HepG2 (cell line): ENCODE measurements at regions not wholly inside any gene's neighbourhood (a gene's known extent, or its start where the extent isn't known, plus 50 kb on each side); places are given as distances from the start of the nearest gene placed in this dataset.

ENCODE experiments used
- ATAC-seq: fragments of 200-7000 bp; cut with Tn5 transposase; 3 replicates; pipeline ENCODE4 v1.9.1; 2020; ENCODE audit warnings: mild to moderate bottlenecking, moderate library complexity
- BruUV-seq: library from RNA; stranded (reverse); fragments of 400-500 nt; replicated peaks from 2 replicates; lab custom pipeline; 2021; lab: Mats Ljungman, UMichigan
- CTCF ChIA-PET: fragments of 300-600 bp; formaldehyde crosslinking; extraction: SDS; loops from one replicate; lab custom pipeline; 2021; ENCODE audit warnings: low total read pairs, inconsistent platforms, low intra/inter-chr PET ratio; lab: Yijun Ruan, JAX
- POLR2A ChIA-PET: fragments of 350-600 bp; sonication (Branson Sonifier 250); formaldehyde crosslinking; loops from one replicate; lab custom pipeline; 2020; ENCODE audit warnings: antibody characterized with exemption, inconsistent platforms; lab: Yijun Ruan, JAX
- DNase-seq: peaks from one replicate; pipeline ENCODE4 v3.0.0-alpha.2; 2015; ENCODE audit warnings: low spot score
- FAIRE-seq: peaks from 3 replicates; lab custom pipeline; 2011; peaks lifted over from hg19 to GRCh38; lab: Jason Lieb, UNC
- H2AFZ ChIP-seq: one replicate; pipeline ENCODE4 v1.6.1; 2011; ENCODE audit warnings: low read length, inconsistent platforms
- H3K27ac ChIP-seq: fragments of 300-600 bp; 3 replicates; pipeline ENCODE4 v1.8.0; 2011; ENCODE audit warnings: mixed run types, mild to moderate bottlenecking, mixed read lengths, low read length, inconsistent platforms; ENCODE audit not compliant: insufficient read depth; ENCODE audit errors: extremely low read length
- H3K27me3 ChIP-seq, 2 experiments: fragments of 200-600 bp in 1 of 2; 2 replicates in 1 of 2; 3 replicates in 1 of 2; pipeline versions ENCODE4 v1.6.0 to v1.8.0; 2011; ENCODE audit warnings: low read length in 2 of 2, mild to moderate bottlenecking in 2 of 2, moderate library complexity in 2 of 2, inconsistent platforms in 1 of 2; ENCODE audit not compliant: insufficient read depth in 2 of 2, control insufficient read depth in 1 of 2
- H3K36me3 ChIP-seq, 2 experiments: fragments of 200-600 bp in 1 of 2; replicated peaks in 1 of 2; 2 replicates in 1 of 2; 3 replicates in 1 of 2; pipeline versions ENCODE4 v1.5.1 to v1.8.0; 2011; ENCODE audit warnings: low read length in 2 of 2, inconsistent platforms in 1 of 2; ENCODE audit not compliant: insufficient read depth in 2 of 2, control insufficient read depth in 1 of 2
- H3K4me1 ChIP-seq: 2 replicates; pipeline ENCODE4 v1.5.1; 2012; ENCODE audit warnings: low read length, inconsistent platforms; ENCODE audit not compliant: insufficient read depth
- H3K4me2 ChIP-seq: 2 replicates; pipeline ENCODE4 v1.6.0; 2011; ENCODE audit warnings: low read depth, low read length, inconsistent platforms
- H3K4me3 ChIP-seq, 3 experiments: fragments of 200-600 bp in 1 of 3; sonication (generic), shearing (Covaris generic) in 1 of 3; replicated peaks in 1 of 3; 2 replicates each; pipeline ENCODE4 v1.5.1; 2011 to 2016; ENCODE audit warnings: low read length in 3 of 3, inconsistent platforms in 2 of 3, low read depth in 2 of 3, mild to moderate bottlenecking in 2 of 3, control low read depth in 1 of 3, mixed read lengths in 1 of 3; ENCODE audit not compliant: insufficient read depth in 1 of 3
- H3K79me2 ChIP-seq: one replicate; pipeline ENCODE4 v1.6.1; 2011; ENCODE audit warnings: low read length, inconsistent platforms; ENCODE audit not compliant: insufficient read depth
- H3K9ac ChIP-seq: 2 replicates; pipeline ENCODE4 v1.6.0; 2011; ENCODE audit warnings: mild to moderate bottlenecking, low read depth, low read length, inconsistent platforms; ENCODE audit not compliant: insufficient read depth
- H3K9me3 ChIP-seq: 2 replicates; pipeline ENCODE4 v1.5.1; 2012; ENCODE audit warnings: mild to moderate bottlenecking, low read length
- H4K20me1 ChIP-seq: 2 replicates; pipeline ENCODE4 v1.6.0; 2011; ENCODE audit warnings: inconsistent platforms, mild to moderate bottlenecking, low read length, moderate library complexity; ENCODE audit not compliant: insufficient read depth
- DNMT1 ChIP-seq: sonication (generic); formaldehyde crosslinking; IDR thresholded peaks from 2 replicates; pipeline ENCODE4 v1.5.1; 2020; ENCODE audit warnings: mild to moderate bottlenecking, missing genetic modification reagents
- KDM4B ChIP-seq: sonication (generic); formaldehyde crosslinking; IDR thresholded peaks from 2 replicates; pipeline ENCODE4 v1.4.0; 2020; ENCODE audit warnings: missing genetic modification reagents
- MAFG ChIP-seq: sonication (generic); formaldehyde crosslinking; IDR thresholded peaks from 2 replicates; pipeline ENCODE4 v1.5.1; 2020; ENCODE audit warnings: mild to moderate bottlenecking, missing genetic modification reagents
- ZNF136 ChIP-seq: sonication (generic); formaldehyde crosslinking; IDR thresholded peaks from 2 replicates; pipeline ENCODE4 v1.8.1; 2022; ENCODE audit warnings: low read depth, mild to moderate bottlenecking, moderate library complexity, missing genetic modification reagents
- ZNF530 ChIP-seq: sonication (generic); formaldehyde crosslinking; IDR thresholded peaks from 2 replicates; pipeline ENCODE4 v1.5.0; 2020; ENCODE audit warnings: low read depth, mild to moderate bottlenecking, missing genetic modification reagents
- ZNF572 ChIP-seq: sonication (generic); formaldehyde crosslinking; IDR thresholded peaks from 2 replicates; pipeline ENCODE4 v1.5.1; 2020; ENCODE audit warnings: mild to moderate bottlenecking, missing genetic modification reagents
- ZSCAN22 ChIP-seq: sonication (generic); formaldehyde crosslinking; IDR thresholded peaks from 2 replicates; pipeline ENCODE4 v1.4.0; 2020; ENCODE audit warnings: mild to moderate bottlenecking, missing genetic modification reagents
- WGBS: methylation state at CpG from one replicate; pipeline ENCODE4 v1.1.6; 2017; ENCODE audit warnings: low lambda C conversion rate; 5-methylcytosine and 5-hydroxymethylcytosine counted together
- in situ Hi-C: cut with HindIII; loops from 2 replicates; pipeline ENCODE4 v1.10.0; 2017; ENCODE audit warnings: low pct_unique_long_range_greater_than_20kb; ENCODE audit not compliant: extremely low pct_ligation_motif_present
- intact Hi-C: fragments of 100-400 bp; cut with micrococcal nuclease; formaldehyde crosslinking; loops from one replicate; pipeline ENCODE4 v1.10.0; 2022; ENCODE audit not compliant: unreplicated experiment
- TF ChIP-seq, protein P1 (sequence below): sonication (generic); formaldehyde crosslinking; IDR thresholded peaks from 2 replicates; pipeline ENCODE4 v1.8.0; 2022; ENCODE audit warnings: mild to moderate bottlenecking, missing genetic modification reagents, moderate library complexity
- TF ChIP-seq, protein P2 (sequence below): sonication (generic); formaldehyde crosslinking; IDR thresholded peaks from 2 replicates; pipeline ENCODE4 v1.5.0; 2020; ENCODE audit warnings: missing genetic modification reagents

DNA sequence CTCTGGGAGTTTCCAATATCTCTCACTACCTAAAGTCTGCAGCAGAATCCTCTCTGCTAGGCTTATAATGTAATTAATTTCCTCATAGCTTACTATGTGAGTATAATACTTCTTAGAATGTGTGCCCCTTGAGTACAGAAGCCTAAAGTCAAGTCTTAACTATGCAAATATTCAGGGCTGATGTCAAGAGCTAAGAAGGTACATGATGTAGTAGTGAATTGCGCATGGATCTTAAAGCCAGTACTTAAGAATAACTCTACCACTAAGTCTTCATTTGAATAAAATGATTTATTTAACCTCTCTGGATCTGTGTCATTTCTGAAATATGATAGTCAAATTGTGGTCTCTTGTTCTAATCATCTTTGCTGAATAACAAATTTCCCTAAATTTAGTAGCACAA is 442.9 kb downstream of the DTWD2 start:
- Histone ChIP-seq H4K20me1 (no peaks in the 10 kb centered on the region), H3K4me1 (no peaks in the 10 kb centered on the region), H3K27ac (no peak overlapping the region), H2AFZ (no peak overlapping the region), H3K79me2 (no peaks in the 10 kb centered on the region), H3K36me3 (no peaks in the 10 kb centered on the region), H3K4me2 (no peak overlapping the region), H3K27me3 (no peaks in the 10 kb centered on the region), H3K9ac (no peak overlapping the region), H3K9me3 (peaks cover 11% of the 10 kb centered on the region), H3K4me3 (no peak overlapping the region)
- ChIA-PET POLR2A (no interaction called here), CTCF (no interaction called here)
- WGBS, result 95% methylated on average over 1 of the region's 1 CpG
- TF ChIP-seq ZNF530 (CRISPR knock-in tag) (no peak), MAFG (CRISPR knock-in tag) (no peak), ZNF572 (CRISPR knock-in tag) (no peak), KDM4B (CRISPR knock-in tag) (no peak), ZNF136 (CRISPR knock-in tag) (no peak), DNMT1 (CRISPR knock-in tag) (no peak), ZSCAN22 (CRISPR knock-in tag) (no peak)
- TF ChIP-seq, protein P1, sequence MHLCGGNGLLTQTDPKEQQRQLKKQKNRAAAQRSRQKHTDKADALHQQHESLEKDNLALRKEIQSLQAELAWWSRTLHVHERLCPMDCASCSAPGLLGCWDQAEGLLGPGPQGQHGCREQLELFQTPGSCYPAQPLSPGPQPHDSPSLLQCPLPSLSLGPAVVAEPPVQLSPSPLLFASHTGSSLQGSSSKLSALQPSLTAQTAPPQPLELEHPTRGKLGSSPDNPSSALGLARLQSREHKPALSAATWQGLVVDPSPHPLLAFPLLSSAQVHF (CRISPR knock-in tag), result no peak
- TF ChIP-seq, protein P2, sequence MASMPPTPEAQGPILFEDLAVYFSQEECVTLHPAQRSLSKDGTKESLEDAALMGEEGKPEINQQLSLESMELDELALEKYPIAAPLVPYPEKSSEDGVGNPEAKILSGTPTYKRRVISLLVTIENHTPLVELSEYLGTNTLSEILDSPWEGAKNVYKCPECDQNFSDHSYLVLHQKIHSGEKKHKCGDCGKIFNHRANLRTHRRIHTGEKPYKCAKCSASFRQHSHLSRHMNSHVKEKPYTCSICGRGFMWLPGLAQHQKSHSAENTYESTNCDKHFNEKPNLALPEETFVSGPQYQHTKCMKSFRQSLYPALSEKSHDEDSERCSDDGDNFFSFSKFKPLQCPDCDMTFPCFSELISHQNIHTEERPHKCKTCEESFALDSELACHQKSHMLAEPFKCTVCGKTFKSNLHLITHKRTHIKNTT (CRISPR knock-in tag), result no peak
- DNase-seq (no peak), FAIRE-seq (no peak), ATAC-seq (no peak)
- in situ Hi-C loops, result no loop called here
- intact Hi-C loops, result no loop called here
- BruUV-seq, result no TSS peak
